IMR-90 (cell line): ENCODE measurements at regions not wholly inside any gene's neighbourhood (a gene's known extent, or its start where the extent isn't known, plus 50 kb on each side); places are given as distances from the start of the nearest gene placed in this dataset.
A peak's percentile ranks its signal among the peaks of the same experiment; 100 is the strongest.

Experiments
- ATAC-seq: fragments of 200-7000 bp; cut with Tn5 transposase; 2 replicates; pipeline ENCODE4 v1.9.1; 2020; ENCODE audit warnings: low read depth, mild to moderate bottlenecking, moderate library complexity
- BruUV-seq: library from RNA; stranded (reverse); fragments of 400-500 nt; replicated peaks from 2 replicates; lab custom pipeline; 2021; lab: Mats Ljungman, UMichigan
- CTCF ChIA-PET: fragments of 300-600 bp; formaldehyde crosslinking; extraction: SDS; loops from one replicate; lab custom pipeline; 2021; ENCODE audit warnings: antibody characterized with exemption; lab: Yijun Ruan, JAX
- POLR2A ChIA-PET: fragments of 300-600 bp; sonication (Branson Sonifier 250); formaldehyde crosslinking; loops from one replicate; lab custom pipeline; 2022; ENCODE audit warnings: antibody characterized with exemption; ENCODE audit not compliant: unreplicated experiment; lab: Charles Lee
- DNase-seq: peaks from one replicate; pipeline ENCODE4 v3.0.0; 2013
- H2AFZ ChIP-seq: replicated peaks from 2 replicates; pipeline ENCODE3; 2013; ENCODE audit warnings: low read length, mild to moderate bottlenecking; ENCODE audit not compliant: poor library complexity
- H2AK5ac ChIP-seq: 2 replicates; pipeline ENCODE4 v1.6.1; 2013; ENCODE audit warnings: low read depth, low read length, inconsistent platforms
- H2AK9ac ChIP-seq: replicated peaks from 2 replicates; pipeline ENCODE3; 2013; ENCODE audit warnings: mild to moderate bottlenecking, low read depth, low read length, moderate library complexity; ENCODE audit not compliant: poor library complexity
- H2BK120ac ChIP-seq: 2 replicates; pipeline ENCODE4 v1.6.1; 2013; ENCODE audit warnings: low read depth, low read length, inconsistent platforms
- H2BK15ac ChIP-seq: 3 replicates; pipeline ENCODE4 v1.6.1; 2013; ENCODE audit warnings: low read depth, low read length, inconsistent platforms
- H2BK20ac ChIP-seq: 2 replicates; pipeline ENCODE4 v1.6.1; 2013; ENCODE audit warnings: low read depth, mild to moderate bottlenecking, inconsistent platforms, low read length, moderate library complexity
- H2BK5ac ChIP-seq: 2 replicates; pipeline ENCODE4 v1.6.1; 2013; ENCODE audit warnings: mild to moderate bottlenecking, low read depth, low read length, inconsistent platforms; ENCODE audit not compliant: poor library complexity, severe bottlenecking
- H3K14ac ChIP-seq: replicated peaks from 2 replicates; pipeline ENCODE4 v1.6.1; 2013; ENCODE audit warnings: low read depth, low read length, inconsistent platforms
- H3K18ac ChIP-seq: 2 replicates; pipeline ENCODE4 v1.6.1; 2013; ENCODE audit warnings: low read depth, low read length, control low read depth
- H3K23ac ChIP-seq: 2 replicates; pipeline ENCODE4 v1.6.1; 2013; ENCODE audit warnings: low read depth, low read length, inconsistent platforms
- H3K27ac ChIP-seq: 2 replicates; pipeline ENCODE4 v1.5.1; 2013; ENCODE audit warnings: mild to moderate bottlenecking, control low read depth, low read length; ENCODE audit not compliant: insufficient read depth
- H3K27me3 ChIP-seq: 2 replicates; pipeline ENCODE4 v1.6.1; 2013; ENCODE audit warnings: low read length; ENCODE audit not compliant: control insufficient read depth, insufficient read depth
- H3K36me3 ChIP-seq: 2 replicates; pipeline ENCODE4 v1.6.1; 2013; ENCODE audit warnings: low read length, mixed read lengths; ENCODE audit not compliant: control insufficient read depth, insufficient read depth
- H3K4ac ChIP-seq: 2 replicates; pipeline ENCODE4 v1.6.1; 2013; ENCODE audit warnings: low read depth, low read length, inconsistent platforms
- H3K4me1 ChIP-seq: 2 replicates; pipeline ENCODE4 v1.6.1; 2013; ENCODE audit warnings: low read length, mixed read lengths; ENCODE audit not compliant: control insufficient read depth, insufficient read depth
- H3K4me2 ChIP-seq: 2 replicates; pipeline ENCODE4 v1.6.1; 2013; ENCODE audit warnings: low read depth, mild to moderate bottlenecking, control low read depth, low read length, moderate library complexity
- H3K4me3 ChIP-seq: 2 replicates; pipeline ENCODE4 v1.5.1; 2013; ENCODE audit warnings: low read depth, mild to moderate bottlenecking, control low read depth, low read length, moderate library complexity; ENCODE audit not compliant: insufficient read depth
- H3K56ac ChIP-seq: 2 replicates; pipeline ENCODE4 v1.6.1; 2013; ENCODE audit warnings: low read length, inconsistent platforms; ENCODE audit not compliant: insufficient read depth; ENCODE audit errors: extremely low read depth
- H3K79me1 ChIP-seq, 2 experiments: 2 replicates each; pipeline ENCODE4 v1.6.1; 2013; ENCODE audit warnings: low read length in 2 of 2, inconsistent platforms in 1 of 2, low read depth in 1 of 2
- H3K9ac ChIP-seq: 2 replicates; pipeline ENCODE4 v1.6.1; 2013; ENCODE audit warnings: low read depth, low read length, control low read depth
- H3K9me1 ChIP-seq: 2 replicates; pipeline ENCODE4 v1.6.1; 2013; ENCODE audit warnings: low read length, inconsistent platforms; ENCODE audit not compliant: insufficient read depth
- H3K9me3 ChIP-seq: 2 replicates; pipeline ENCODE4 v1.6.1; 2013; ENCODE audit warnings: low read length; ENCODE audit not compliant: control insufficient read depth, insufficient read depth
- H4K20me1 ChIP-seq: 2 replicates; pipeline ENCODE4 v1.6.1; 2013; ENCODE audit warnings: low read length, inconsistent platforms; ENCODE audit not compliant: insufficient read depth
- H4K5ac ChIP-seq: 2 replicates; pipeline ENCODE4 v1.6.1; 2013; ENCODE audit warnings: mild to moderate bottlenecking, low read depth, low read length, control low read depth
- H4K8ac ChIP-seq, 2 experiments: 2 replicates each; pipeline ENCODE4 v1.6.1; 2013; ENCODE audit warnings: low read depth in 2 of 2, low read length in 2 of 2, control low read depth in 1 of 2, inconsistent platforms in 1 of 2
- H4K91ac ChIP-seq: 2 replicates; pipeline ENCODE4 v1.6.1; 2013; ENCODE audit warnings: low read depth, low read length, inconsistent platforms; ENCODE audit not compliant: insufficient read depth
- BHLHE40 ChIP-seq: fragments of 150-350 bp; IDR thresholded peaks from 2 replicates; pipeline ENCODE4 v1.6.1; 2016; ENCODE audit warnings: mild to moderate bottlenecking, low read depth, low read length
- CEBPB ChIP-seq: IDR thresholded peaks from 2 replicates; pipeline ENCODE4 v1.6.1; 2012; ENCODE audit warnings: low read depth, low read length, improper control_type of control experiment
- CHD1 ChIP-seq: IDR thresholded peaks from 2 replicates; pipeline ENCODE4 v1.6.1; 2012; ENCODE audit warnings: low read depth, low read length, improper control_type of control experiment
- FOS ChIP-seq: fragments of 150-350 bp; IDR thresholded peaks from 2 replicates; pipeline ENCODE4 v1.6.1; 2016; ENCODE audit warnings: low read depth, low read length
- MAFK ChIP-seq: IDR thresholded peaks from 2 replicates; pipeline ENCODE4 v1.6.1; 2012; ENCODE audit warnings: low read depth, low read length, improper control_type of control experiment
- MAZ ChIP-seq: IDR thresholded peaks from 2 replicates; pipeline ENCODE4 v1.6.1; 2012; ENCODE audit warnings: low read depth, mild to moderate bottlenecking, low read length, improper control_type of control experiment, moderate library complexity, borderline replicate concordance
- MXI1 ChIP-seq: IDR thresholded peaks from 2 replicates; pipeline ENCODE4 v1.6.1; 2012; ENCODE audit warnings: low read depth, mild to moderate bottlenecking, low read length, moderate library complexity, borderline replicate concordance
- NFE2L2 ChIP-seq: fragments of 150-350 bp; IDR thresholded peaks from 2 replicates; pipeline ENCODE4 v1.6.1; 2016; ENCODE audit warnings: low read depth, mild to moderate bottlenecking, low read length
- POLR2A ChIP-seq: IDR thresholded peaks from 2 replicates; pipeline ENCODE4 v1.6.1; 2012; ENCODE audit warnings: mild to moderate bottlenecking, low read depth, low read length
- RAD21 ChIP-seq: IDR thresholded peaks from 2 replicates; pipeline ENCODE4 v1.6.1; 2012; ENCODE audit warnings: low read length, improper control_type of control experiment
- RCOR1 ChIP-seq: IDR thresholded peaks from 2 replicates; pipeline ENCODE4 v1.6.1; 2012; ENCODE audit warnings: mild to moderate bottlenecking, low read length, improper control_type of control experiment; ENCODE audit not compliant: insufficient replicate concordance
- RFX5 ChIP-seq: IDR thresholded peaks from 2 replicates; pipeline ENCODE4 v1.8.0; 2012; ENCODE audit warnings: low read depth, mild to moderate bottlenecking, low read length, moderate library complexity
- SMC3 ChIP-seq: fragments of 150-350 bp; IDR thresholded peaks from 2 replicates; pipeline ENCODE4 v1.6.1; 2016; ENCODE audit warnings: low read depth, mild to moderate bottlenecking, antibody characterized with exemption, low read length, moderate library complexity
- WGBS, 2 experiments: methylation state at CpG; one replicate each; pipeline versions ENCODE4 v1.1.5 to v1.1.7; 2013; ENCODE audit warnings: missing lambda C conversion rate in 2 of 2; ENCODE audit not compliant: insufficient read length in 1 of 2; ENCODE audit errors: extremely low coverage in 2 of 2; 5-methylcytosine and 5-hydroxymethylcytosine counted together
- dilution Hi-C: fragments of 300-500 bp; cut with HindIII; formaldehyde crosslinking; loops from one replicate; pipeline ENCODE4 v1.14.3; 2018; ENCODE audit warnings: low sequenced_read_pairs; ENCODE audit not compliant: unreplicated experiment
- in situ Hi-C: fragments of 300-500 bp; cut with MboI; formaldehyde crosslinking; loops from 3 replicates; pipeline ENCODE4 v1.14.3; 2019; ENCODE audit warnings: low sequenced_read_pairs, inconsistent platforms, mixed read lengths
- intact Hi-C: fragments of 100-400 bp; cut with micrococcal nuclease; formaldehyde crosslinking; loops from 2 replicates; pipeline ENCODE4 v1.10.0; 2022
- TF ChIP-seq, protein P1 (sequence below): fragments of 150-350 bp; IDR thresholded peaks from 2 replicates; pipeline ENCODE4 v1.6.1; 2017; ENCODE audit warnings: mild to moderate bottlenecking, antibody characterized with exemption, low read length, low read depth
- TF ChIP-seq, protein P2 (sequence below): conservative IDR thresholded peaks from 2 replicates; pipeline ENCODE4 v1.5.1; 2012; ENCODE audit warnings: mild to moderate bottlenecking, low read depth, low read length, improper control_type of control experiment
- TF ChIP-seq, protein P3 (sequence below): fragments of 150-350 bp; IDR thresholded peaks from 2 replicates; pipeline ENCODE4 v1.6.1; 2016; ENCODE audit warnings: low read depth, mild to moderate bottlenecking, low read length, moderate library complexity, borderline replicate concordance

DNA sequence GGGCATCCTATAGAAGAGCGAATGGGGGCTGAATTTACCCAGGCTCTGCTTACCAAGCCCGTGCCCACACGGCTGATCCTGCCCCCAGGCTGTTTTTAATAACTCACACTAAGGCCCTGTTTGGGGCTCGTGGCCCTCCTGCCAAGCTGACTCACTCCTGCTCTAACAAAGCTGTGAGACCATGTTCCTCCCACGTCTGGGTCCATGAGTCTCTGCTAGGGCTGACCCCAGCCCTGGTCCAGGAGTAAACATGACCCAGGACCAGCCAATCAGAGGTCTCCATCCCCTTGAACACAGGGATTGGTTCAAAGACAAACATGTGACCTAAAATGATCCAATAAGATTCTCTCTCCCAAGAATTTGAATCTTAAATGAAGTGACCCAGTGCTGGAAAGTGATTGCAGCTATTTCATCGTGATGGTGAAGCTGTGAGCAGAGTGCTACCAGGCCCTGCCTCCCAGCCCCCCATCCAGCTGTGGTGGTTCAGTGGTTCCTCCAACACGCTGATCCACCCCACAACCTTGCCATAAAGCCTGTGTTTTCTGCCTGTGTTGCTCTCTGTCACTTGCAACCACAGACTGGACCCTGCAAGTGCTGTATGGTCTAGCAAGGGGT is 57.2 kb downstream of the C16orf82 start:
- H3K9me1 ChIP-seq: no peaks in the 10 kb centered on the region
- POLR2A ChIA-PET: no interaction called here
- no peak overlapping the region for H2BK120ac ChIP-seq
- H3K4me3 ChIP-seq: no peak overlapping the region
- intact Hi-C loops (no loop called here), dilution Hi-C loops (no loop called here), in situ Hi-C loops (no loop called here)
- no peak overlapping the region for H3K14ac ChIP-seq
- H4K8ac ChIP-seq: no peak overlapping the region
- H2AFZ ChIP-seq: peak overlapping the region; percentile 58
- H4K91ac ChIP-seq: no peak overlapping the region
- DNase-seq (peak; percentile 7), ATAC-seq (peak; percentile 46)
- H3K4me1 ChIP-seq: no peaks in the 10 kb centered on the region
- H2BK5ac ChIP-seq: no peak overlapping the region
- no peak overlapping the region for H3K4ac ChIP-seq
- CTCF ChIA-PET: interaction anchor here (1.7 kb wide), 1 partner anchor 14 kb away, joined by 4 read pairs; no protein-coding TSS in a partner anchor
- no peak overlapping the region for H3K4me2 ChIP-seq
- H4K5ac ChIP-seq: no peak overlapping the region
- WGBS, 2 experiments: 48% methylated on average over 5 of the region's 7 CpGs; no CpG with 5 or more reads in 1 of the 2 experiments
- TF ChIP-seq, protein P1, sequence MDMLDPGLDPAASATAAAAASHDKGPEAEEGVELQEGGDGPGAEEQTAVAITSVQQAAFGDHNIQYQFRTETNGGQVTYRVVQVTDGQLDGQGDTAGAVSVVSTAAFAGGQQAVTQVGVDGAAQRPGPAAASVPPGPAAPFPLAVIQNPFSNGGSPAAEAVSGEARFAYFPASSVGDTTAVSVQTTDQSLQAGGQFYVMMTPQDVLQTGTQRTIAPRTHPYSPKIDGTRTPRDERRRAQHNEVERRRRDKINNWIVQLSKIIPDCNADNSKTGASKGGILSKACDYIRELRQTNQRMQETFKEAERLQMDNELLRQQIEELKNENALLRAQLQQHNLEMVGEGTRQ: no peak
- TF ChIP-seq BHLHE40 (no peak), MAFK (no peak), CEBPB (no peak), NFE2L2 (no peak), FOS (no peak), RAD21 (no peak), RCOR1 (no peak), POLR2A (no peak), MXI1 (no peak), RFX5 (no peak), CHD1 (no peak), SMC3 (no peak), MAZ (no peak)
- TF ChIP-seq, protein P2, sequence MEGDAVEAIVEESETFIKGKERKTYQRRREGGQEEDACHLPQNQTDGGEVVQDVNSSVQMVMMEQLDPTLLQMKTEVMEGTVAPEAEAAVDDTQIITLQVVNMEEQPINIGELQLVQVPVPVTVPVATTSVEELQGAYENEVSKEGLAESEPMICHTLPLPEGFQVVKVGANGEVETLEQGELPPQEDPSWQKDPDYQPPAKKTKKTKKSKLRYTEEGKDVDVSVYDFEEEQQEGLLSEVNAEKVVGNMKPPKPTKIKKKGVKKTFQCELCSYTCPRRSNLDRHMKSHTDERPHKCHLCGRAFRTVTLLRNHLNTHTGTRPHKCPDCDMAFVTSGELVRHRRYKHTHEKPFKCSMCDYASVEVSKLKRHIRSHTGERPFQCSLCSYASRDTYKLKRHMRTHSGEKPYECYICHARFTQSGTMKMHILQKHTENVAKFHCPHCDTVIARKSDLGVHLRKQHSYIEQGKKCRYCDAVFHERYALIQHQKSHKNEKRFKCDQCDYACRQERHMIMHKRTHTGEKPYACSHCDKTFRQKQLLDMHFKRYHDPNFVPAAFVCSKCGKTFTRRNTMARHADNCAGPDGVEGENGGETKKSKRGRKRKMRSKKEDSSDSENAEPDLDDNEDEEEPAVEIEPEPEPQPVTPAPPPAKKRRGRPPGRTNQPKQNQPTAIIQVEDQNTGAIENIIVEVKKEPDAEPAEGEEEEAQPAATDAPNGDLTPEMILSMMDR: no peak
- TF ChIP-seq, protein P3, sequence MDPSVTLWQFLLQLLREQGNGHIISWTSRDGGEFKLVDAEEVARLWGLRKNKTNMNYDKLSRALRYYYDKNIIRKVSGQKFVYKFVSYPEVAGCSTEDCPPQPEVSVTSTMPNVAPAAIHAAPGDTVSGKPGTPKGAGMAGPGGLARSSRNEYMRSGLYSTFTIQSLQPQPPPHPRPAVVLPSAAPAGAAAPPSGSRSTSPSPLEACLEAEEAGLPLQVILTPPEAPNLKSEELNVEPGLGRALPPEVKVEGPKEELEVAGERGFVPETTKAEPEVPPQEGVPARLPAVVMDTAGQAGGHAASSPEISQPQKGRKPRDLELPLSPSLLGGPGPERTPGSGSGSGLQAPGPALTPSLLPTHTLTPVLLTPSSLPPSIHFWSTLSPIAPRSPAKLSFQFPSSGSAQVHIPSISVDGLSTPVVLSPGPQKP: no peak
- H4K20me1 ChIP-seq: no peaks in the 10 kb centered on the region
- BruUV-seq: no TSS peak
- H2BK20ac ChIP-seq: no peak overlapping the region
- H3K27ac ChIP-seq: no peak overlapping the region
- no peaks in the 10 kb centered on the region for H3K36me3 ChIP-seq
- no peaks in the 10 kb centered on the region for H3K27me3 ChIP-seq
- no peak overlapping the region for H2BK15ac ChIP-seq
- H2AK9ac ChIP-seq: no peak overlapping the region
- no peak overlapping the region for H3K56ac ChIP-seq
- H2AK5ac ChIP-seq: no peak overlapping the region
- H3K9ac ChIP-seq: no peak overlapping the region
- H3K18ac ChIP-seq: no peak overlapping the region
- no peaks in the 10 kb centered on the region for H3K79me1 ChIP-seq
- H3K9me3 ChIP-seq: no peaks in the 10 kb centered on the region
- no peak overlapping the region for H3K23ac ChIP-seq
